ENCODE measurements at regions not wholly inside any gene's neighbourhood (a gene's known extent, or its start where the extent isn't known, plus 50 kb on each side); places are given as distances from the start of the nearest gene placed in this dataset.

DNA sequence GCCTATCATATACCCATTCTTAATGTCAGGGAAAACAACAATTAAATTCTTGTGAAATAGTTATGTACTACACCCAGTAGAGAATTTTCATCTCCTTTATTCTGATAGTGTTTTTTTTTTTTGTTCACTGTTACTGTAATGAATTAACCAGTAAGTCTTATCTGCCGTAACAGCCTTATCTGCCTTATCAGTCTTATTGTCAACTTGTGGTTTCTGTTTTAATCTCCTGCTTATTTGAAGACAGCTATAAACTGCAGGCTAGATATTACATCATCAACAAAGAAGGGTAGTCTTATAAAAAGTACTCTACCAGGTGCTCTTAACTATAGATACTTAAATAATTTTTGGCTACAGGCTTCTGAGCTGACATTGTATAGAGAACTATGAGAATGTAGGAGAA, 79.5 kb downstream of the MAGEB5 start:
- CTCF ChIA-PET, result no interaction called here
- H3K4me3 Mint-ChIP-seq, result no peak overlapping the region
- no peaks in the 10 kb centered on the region for H3K36me3 Mint-ChIP-seq
- no peaks in the 10 kb centered on the region for H3K4me1 Mint-ChIP-seq
- H3K27me3 Mint-ChIP-seq, result no peaks in the 10 kb centered on the region
- no peaks in the 10 kb centered on the region for H3K9me3 Mint-ChIP-seq (ENCODE audit: low read depth)
- ATAC-seq (no peak), DNase-seq (no peak)
- no peak overlapping the region for H3K27ac Mint-ChIP-seq

GRCh38 chrX:26286836-26287235, 70.9 kb downstream of the MAGEB5 start:
- no peaks in the 10 kb centered on the region for H3K36me3 Mint-ChIP-seq
- no peak overlapping the region for H3K4me3 Mint-ChIP-seq
- H3K4me1 Mint-ChIP-seq, result no peaks in the 10 kb centered on the region
- H3K27ac Mint-ChIP-seq, result no peak overlapping the region
- no peaks in the 10 kb centered on the region for H3K27me3 Mint-ChIP-seq
- peaks cover 6% of the 10 kb centered on the region for H3K9me3 Mint-ChIP-seq (ENCODE audit: low read depth)
- ATAC-seq, result no peak
- CTCF ChIA-PET, result no interaction called here
- no peak for DNase-seq
